Endodermal cell (in vitro differentiated cells): ENCODE measurements at regions not wholly inside any gene's neighbourhood (a gene's known extent, or its start where the extent isn't known, plus 50 kb on each side); places are given as distances from the start of the nearest gene placed in this dataset.
A peak's percentile ranks its signal among the peaks of the same experiment; 100 is the strongest.

Experiments
- DNase-seq: peaks from one replicate; pipeline ENCODE4 v3.0.0-alpha.2; 2017
- H3K27ac ChIP-seq: 2 replicates; pipeline ENCODE4 v1.5.1; 2013; ENCODE audit warnings: mild to moderate bottlenecking, low read depth, low read length, moderate library complexity
- H3K27me3 ChIP-seq: 2 replicates; pipeline ENCODE4 v1.6.1; 2013; ENCODE audit warnings: mild to moderate bottlenecking, low read length, moderate library complexity; ENCODE audit not compliant: insufficient read depth, control insufficient read depth, poor library complexity, severe bottlenecking
- H3K36me3 ChIP-seq: 2 replicates; pipeline ENCODE4 v1.7.0; 2013; ENCODE audit warnings: mild to moderate bottlenecking, low read length, moderate library complexity; ENCODE audit not compliant: control insufficient read depth, insufficient read depth
- H3K4me1 ChIP-seq: one replicate; pipeline ENCODE4 v1.7.0; 2013; ENCODE audit warnings: low read length; ENCODE audit not compliant: control insufficient read depth, insufficient read depth
- H3K4me3 ChIP-seq: 2 replicates; pipeline ENCODE4 v1.5.1; 2013; ENCODE audit warnings: mild to moderate bottlenecking, low read length, moderate library complexity
- H3K9ac ChIP-seq: 2 replicates; pipeline ENCODE4 v1.6.1; 2013; ENCODE audit warnings: mild to moderate bottlenecking, low read length, moderate library complexity; ENCODE audit not compliant: poor library complexity, severe bottlenecking; ENCODE audit errors: extremely low read depth
- H3K9me3 ChIP-seq: 2 replicates; pipeline ENCODE4 v1.6.1; 2013; ENCODE audit warnings: mild to moderate bottlenecking, low read length, moderate library complexity; ENCODE audit not compliant: control insufficient read depth
- H3K27ac Mint-ChIP-seq: 2 replicates; pipeline ENCODE4 v1.8.0; 2020; ENCODE audit warnings: mixed read lengths
- H3K27me3 Mint-ChIP-seq: 2 replicates; pipeline ENCODE4 v1.8.0; 2021; ENCODE audit warnings: mild to moderate bottlenecking, mixed read lengths; ENCODE audit not compliant: insufficient read depth
- H3K36me3 Mint-ChIP-seq: 2 replicates; pipeline ENCODE4 v1.8.0; 2020; ENCODE audit warnings: low read depth, mixed read lengths
- H3K4me1 Mint-ChIP-seq: 2 replicates; pipeline ENCODE4 v1.8.0; 2020; ENCODE audit warnings: mixed read lengths
- H3K4me3 Mint-ChIP-seq: 2 replicates; pipeline ENCODE4 v1.8.0; 2020; ENCODE audit warnings: mild to moderate bottlenecking, moderate library complexity, mixed read lengths
- H3K9me3 Mint-ChIP-seq: 2 replicates; pipeline ENCODE4 v1.8.0; 2020; ENCODE audit warnings: mild to moderate bottlenecking, mixed read lengths
- CTCF ChIP-seq: fragments of 200-600 bp; sonication (generic); conservative IDR thresholded peaks from 2 replicates; pipeline ENCODE4 v1.5.0; 2021; ENCODE audit warnings: antibody characterized with exemption, mild to moderate bottlenecking
- WGBS, 2 experiments: methylation state at CpG; one replicate each; pipeline versions ENCODE4 v1.1.5 to v1.1.7; 2013; ENCODE audit warnings: missing lambda C conversion rate in 2 of 2, mixed read lengths in 1 of 2; ENCODE audit not compliant: insufficient coverage in 1 of 2, insufficient read length in 1 of 2; 5-methylcytosine and 5-hydroxymethylcytosine counted together

- H3K27me3 Mint-ChIP-seq = no peaks in the 10 kb centered on the region
- H3K4me3 Mint-ChIP-seq = no peak overlapping the region
- Histone ChIP-seq H3K9me3 (peaks cover 10% of the 10 kb centered on the region), H3K4me3 (peak overlapping the region; percentile 11), H3K27me3 (no peaks in the 10 kb centered on the region), H3K4me1 (no peaks in the 10 kb centered on the region), H3K9ac (no peak overlapping the region), H3K27ac (no peak overlapping the region), H3K36me3 (no peaks in the 10 kb centered on the region)
- peaks cover 29% of the 10 kb centered on the region for H3K4me1 Mint-ChIP-seq
- no peak for TF ChIP-seq CTCF
- DNase-seq = no peak
- H3K9me3 Mint-ChIP-seq = peaks cover 20% of the 10 kb centered on the region
- H3K27ac Mint-ChIP-seq = no peak overlapping the region
- H3K36me3 Mint-ChIP-seq = peaks cover 13% of the 10 kb centered on the region
Observed at GRCh38 chr10:93222876-93223275, 149.2 kb downstream of the CYP26A1 start.

DNA sequence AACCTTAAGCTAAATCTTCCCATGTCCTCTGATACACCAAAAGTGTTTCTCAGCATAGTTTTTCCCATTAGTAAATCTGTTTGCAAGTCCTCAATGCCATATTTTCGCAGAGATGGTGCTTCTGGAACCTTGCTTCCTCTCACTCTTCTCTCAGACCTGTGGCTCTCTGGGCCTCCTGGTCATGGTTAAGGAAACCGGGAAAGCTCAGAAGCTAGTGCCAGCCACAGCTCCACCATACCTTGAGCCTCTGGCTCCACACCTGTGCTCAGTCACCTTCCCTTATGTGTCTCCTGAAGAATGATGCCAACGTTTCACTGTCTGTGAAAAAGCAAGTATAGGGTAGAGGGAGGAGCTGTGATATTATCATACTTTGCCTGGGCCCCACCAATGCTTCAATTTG lies 149.6 kb downstream of the CYP26A1 start:
- Mint-ChIP-seq H3K4me3 (no peak overlapping the region), H3K4me1 (peaks cover 29% of the 10 kb centered on the region)
- no peaks in the 10 kb centered on the region for H3K36me3 ChIP-seq

GRCh38 chr10:93224005-93224779 lies 150.5 kb downstream of the CYP26A1 start:
- Histone ChIP-seq H3K27me3 (no peaks in the 10 kb centered on the region), H3K4me1 (no peaks in the 10 kb centered on the region), H3K9ac (no peak overlapping the region), H3K4me3 (no peak overlapping the region), H3K27ac (no peak overlapping the region), H3K36me3 (no peaks in the 10 kb centered on the region), H3K9me3 (peaks cover 10% of the 10 kb centered on the region)
- TF ChIP-seq CTCF = peak; percentile 55
- WGBS, 2 experiments = 84 to 94% methylated on average over 3 to 5 of the region's 5 CpGs
- no peak overlapping the region for H3K27ac Mint-ChIP-seq
- no peak for DNase-seq
- H3K9me3 Mint-ChIP-seq = peaks cover 20% of the 10 kb centered on the region
- peaks cover 13% of the 10 kb centered on the region for H3K36me3 Mint-ChIP-seq
- no peak overlapping the region for H3K4me3 Mint-ChIP-seq
- H3K4me1 Mint-ChIP-seq = peaks cover 23% of the 10 kb centered on the region
- no peaks in the 10 kb centered on the region for H3K27me3 Mint-ChIP-seq

More for the DNA sequence above, 149.6 kb downstream of the CYP26A1 start:
- Histone ChIP-seq H3K9ac (no peak overlapping the region), H3K27me3 (no peaks in the 10 kb centered on the region), H3K4me1 (no peaks in the 10 kb centered on the region), H3K4me3 (peak overlapping the region; percentile 11), H3K9me3 (peaks cover 10% of the 10 kb centered on the region), H3K27ac (no peak overlapping the region)
- no peak for DNase-seq
- Mint-ChIP-seq H3K36me3 (peaks cover 13% of the 10 kb centered on the region), H3K27me3 (no peaks in the 10 kb centered on the region), H3K27ac (no peak overlapping the region), H3K9me3 (peaks cover 20% of the 10 kb centered on the region)
- no peak for TF ChIP-seq CTCF
- 94 to 100% methylated on average over 3 of the region's 3 CpGs for WGBS, 2 experiments
